Trophoblast cell (in vitro differentiated cells and primary cell): ENCODE measurements at regions not wholly inside any gene's neighbourhood (a gene's known extent, or its start where the extent isn't known, plus 50 kb on each side); places are given as distances from the start of the nearest gene placed in this dataset.

Experiments used
- DNase-seq, 2 donors: peaks; one replicate each; pipeline ENCODE4 v3.0.0-alpha.2; 2016
- H2AFZ ChIP-seq: 2 replicates; pipeline ENCODE4 v1.6.1; 2013; ENCODE audit warnings: low read length, moderate library complexity, mild to moderate bottlenecking; ENCODE audit not compliant: insufficient read depth, poor library complexity
- H2AK5ac ChIP-seq: 2 replicates; pipeline ENCODE4 v1.6.1; 2013; ENCODE audit warnings: mild to moderate bottlenecking, low read length
- H2BK120ac ChIP-seq: 2 replicates; pipeline ENCODE4 v1.6.1; 2013; ENCODE audit warnings: low read length, mild to moderate bottlenecking, moderate library complexity; ENCODE audit not compliant: insufficient read depth, poor library complexity
- H2BK12ac ChIP-seq: 2 replicates; pipeline ENCODE4 v1.6.1; 2013; ENCODE audit warnings: mild to moderate bottlenecking, low read length, moderate library complexity
- H2BK5ac ChIP-seq: 2 replicates; pipeline ENCODE4 v1.6.1; 2013; ENCODE audit warnings: low read length, low read depth, moderate library complexity, mild to moderate bottlenecking; ENCODE audit not compliant: poor library complexity
- H3K14ac ChIP-seq: 2 replicates; pipeline ENCODE4 v1.6.1; 2013; ENCODE audit warnings: mild to moderate bottlenecking, low read length
- H3K18ac ChIP-seq: 2 replicates; pipeline ENCODE4 v1.6.1; 2013; ENCODE audit warnings: mild to moderate bottlenecking, low read length
- H3K23ac ChIP-seq: 2 replicates; pipeline ENCODE4 v1.6.1; 2013; ENCODE audit warnings: low read length
- H3K27ac ChIP-seq: 2 replicates; pipeline ENCODE4 v1.5.1; 2013; ENCODE audit warnings: low read depth, mild to moderate bottlenecking, inconsistent platforms, low read length, moderate library complexity
- H3K27me3 ChIP-seq: 2 replicates; pipeline ENCODE4 v1.6.1; 2013; ENCODE audit warnings: inconsistent platforms, mild to moderate bottlenecking, low read length, moderate library complexity; ENCODE audit not compliant: insufficient read depth
- H3K36me3 ChIP-seq, 2 experiments: 1 replicate in 1 of 2; 2 replicates in 1 of 2; pipeline ENCODE4 v1.6.1; 2013; ENCODE audit warnings: low read length in 2 of 2, mild to moderate bottlenecking in 2 of 2, moderate library complexity in 1 of 2; ENCODE audit not compliant: insufficient read depth in 2 of 2, control insufficient read depth in 1 of 2
- H3K4ac ChIP-seq: 2 replicates; pipeline ENCODE4 v1.6.1; 2013; ENCODE audit warnings: low read depth, mild to moderate bottlenecking, low read length, moderate library complexity
- H3K4me1 ChIP-seq, 2 experiments: 1 replicate in 1 of 2; 2 replicates in 1 of 2; pipeline ENCODE4 v1.6.1; 2013; ENCODE audit warnings: low read length in 2 of 2, mild to moderate bottlenecking in 2 of 2, moderate library complexity in 1 of 2; ENCODE audit not compliant: insufficient read depth in 2 of 2, control insufficient read depth in 1 of 2
- H3K4me2 ChIP-seq: 2 replicates; pipeline ENCODE4 v1.6.1; 2013; ENCODE audit warnings: inconsistent platforms, mild to moderate bottlenecking, low read length, moderate library complexity
- H3K4me3 ChIP-seq: 2 replicates; pipeline ENCODE4 v1.5.1; 2013; ENCODE audit warnings: mild to moderate bottlenecking, low read depth, low read length, inconsistent platforms
- H3K79me1 ChIP-seq: one replicate; pipeline ENCODE4 v1.6.1; 2013; ENCODE audit warnings: low read length
- H3K79me2 ChIP-seq: 2 replicates; pipeline ENCODE4 v1.6.1; 2013; ENCODE audit warnings: low read length, mild to moderate bottlenecking; ENCODE audit not compliant: control insufficient read depth, insufficient read depth, poor library complexity
- H3K9ac ChIP-seq: 2 replicates; pipeline ENCODE4 v1.6.1; 2013; ENCODE audit warnings: mild to moderate bottlenecking, low read length
- H3K9me3 ChIP-seq: 2 replicates; pipeline ENCODE4 v1.6.1; 2013; ENCODE audit warnings: low read depth, mild to moderate bottlenecking, control low read depth, inconsistent platforms, low read length; ENCODE audit not compliant: insufficient read depth
- H4K12ac ChIP-seq: 2 replicates; pipeline ENCODE4 v1.6.1; 2013; ENCODE audit warnings: low read depth, mild to moderate bottlenecking, low read length, moderate library complexity
- H4K8ac ChIP-seq: 2 replicates; pipeline ENCODE4 v1.6.1; 2013; ENCODE audit warnings: low read depth, mild to moderate bottlenecking, low read length, moderate library complexity
- H4K91ac ChIP-seq: one replicate; pipeline ENCODE4 v1.6.1; 2013; ENCODE audit warnings: low read depth, mild to moderate bottlenecking, low read length, moderate library complexity
- WGBS: extraction: QIAGEN DNeasy Blood & Tissue Kit; methylation state at CpG from one replicate; pipeline ENCODE4 v1.1.7; 2013; ENCODE audit warnings: missing lambda C conversion rate; ENCODE audit not compliant: insufficient read length, insufficient coverage; ENCODE audit errors: extremely low coverage; 5-methylcytosine and 5-hydroxymethylcytosine counted together

- Histone ChIP-seq H4K8ac (no peak overlapping the region), H3K4me2 (no peak overlapping the region), H3K36me3 (no peaks in the 10 kb centered on the region), H3K79me2 (no peaks in the 10 kb centered on the region), H3K4me1 (no peaks in the 10 kb centered on the region), H4K91ac (no peak overlapping the region), H3K23ac (no peak overlapping the region), H3K9ac (no peak overlapping the region), H3K14ac (no peak overlapping the region), H3K4me3 (no peak overlapping the region), H3K79me1 (no peaks in the 10 kb centered on the region), H2AFZ (no peak overlapping the region), H3K4ac (no peak overlapping the region), H2BK12ac (no peak overlapping the region), H3K18ac (no peak overlapping the region), H2BK120ac (no peak overlapping the region), H2AK5ac (no peak overlapping the region), H4K12ac (no peak overlapping the region), H3K27ac (no peak overlapping the region), H3K9me3 (no peaks in the 10 kb centered on the region), H3K27me3 (no peaks in the 10 kb centered on the region), H2BK5ac (no peak overlapping the region)
- no peak for DNase-seq
- WGBS, result no CpG with 5 or more reads among the region's 9 CpGs
These were observed 92.3 kb upstream of the STEAP4 start for GRCh38 chr7:88399036-88399435.

GRCh38 chr7:88398459-88398858 lies 91.8 kb upstream of the STEAP4 start:
- no peak overlapping the region for H3K4ac ChIP-seq
- H3K4me3 ChIP-seq, result no peak overlapping the region
- H2BK120ac ChIP-seq, result no peak overlapping the region
- WGBS, result no CpG with 5 or more reads among the region's 1 CpG
- no peaks in the 10 kb centered on the region for H3K9me3 ChIP-seq
- H3K9ac ChIP-seq, result no peak overlapping the region
- H2BK12ac ChIP-seq, result no peak overlapping the region
- no peak overlapping the region for H4K91ac ChIP-seq
- H3K18ac ChIP-seq, result no peak overlapping the region
- H4K8ac ChIP-seq, result no peak overlapping the region
- H2BK5ac ChIP-seq, result no peak overlapping the region
- H3K4me1 ChIP-seq, result no peaks in the 10 kb centered on the region
- no peak overlapping the region for H2AFZ ChIP-seq
- no peak overlapping the region for H2AK5ac ChIP-seq
- DNase-seq, result no peak
- no peaks in the 10 kb centered on the region for H3K27me3 ChIP-seq
- no peak overlapping the region for H3K23ac ChIP-seq
- no peaks in the 10 kb centered on the region for H3K79me2 ChIP-seq
- no peak overlapping the region for H3K4me2 ChIP-seq
- no peaks in the 10 kb centered on the region for H3K36me3 ChIP-seq
- H3K27ac ChIP-seq, result no peak overlapping the region
- no peak overlapping the region for H3K14ac ChIP-seq
- H3K79me1 ChIP-seq, result no peaks in the 10 kb centered on the region
- H4K12ac ChIP-seq, result no peak overlapping the region

GRCh38 chr7:88396948-88397322 lies 90.2 kb upstream of the STEAP4 start:
- Histone ChIP-seq H3K14ac (no peak overlapping the region), H4K8ac (no peak overlapping the region), H3K9ac (no peak overlapping the region), H2BK120ac (no peak overlapping the region), H3K36me3 (no peaks in the 10 kb centered on the region), H3K18ac (no peak overlapping the region), H2AK5ac (no peak overlapping the region), H3K4me2 (no peak overlapping the region), H2AFZ (no peak overlapping the region), H4K91ac (no peak overlapping the region), H2BK12ac (no peak overlapping the region), H4K12ac (no peak overlapping the region), H3K4ac (no peak overlapping the region), H3K79me1 (no peaks in the 10 kb centered on the region), H3K4me1 (no peaks in the 10 kb centered on the region), H3K27me3 (no peaks in the 10 kb centered on the region), H2BK5ac (no peak overlapping the region), H3K79me2 (no peaks in the 10 kb centered on the region), H3K4me3 (no peak overlapping the region), H3K27ac (no peak overlapping the region), H3K9me3 (no peaks in the 10 kb centered on the region), H3K23ac (no peak overlapping the region)
- no peak for DNase-seq

GRCh38 chr7:88396295-88396947 lies 89.7 kb upstream of the STEAP4 start:
- H4K8ac ChIP-seq, result no peak overlapping the region

More at GRCh38 chr7:88396295-88396947, 89.7 kb upstream of the STEAP4 start:
- no peak overlapping the region for H3K23ac ChIP-seq
- H4K12ac ChIP-seq, result no peak overlapping the region
- H3K79me1 ChIP-seq, result no peaks in the 10 kb centered on the region
- no peak overlapping the region for H4K91ac ChIP-seq
- H2AFZ ChIP-seq, result no peak overlapping the region
- H3K9me3 ChIP-seq, result no peaks in the 10 kb centered on the region
- H3K4me2 ChIP-seq, result no peak overlapping the region
- H3K9ac ChIP-seq, result no peak overlapping the region
- H2BK120ac ChIP-seq, result no peak overlapping the region
- DNase-seq, result no peak
- H3K36me3 ChIP-seq, result no peaks in the 10 kb centered on the region
- H3K4me3 ChIP-seq, result no peak overlapping the region
- H2BK12ac ChIP-seq, result no peak overlapping the region
- H3K4ac ChIP-seq, result no peak overlapping the region
- H2AK5ac ChIP-seq, result no peak overlapping the region
- H3K14ac ChIP-seq, result no peak overlapping the region
- H3K18ac ChIP-seq, result no peak overlapping the region
- H3K27ac ChIP-seq, result no peak overlapping the region
- no peak overlapping the region for H2BK5ac ChIP-seq
- H3K79me2 ChIP-seq, result no peaks in the 10 kb centered on the region
- no CpG with 5 or more reads among the region's 2 CpGs for WGBS
- H3K27me3 ChIP-seq, result no peaks in the 10 kb centered on the region
- H3K4me1 ChIP-seq, result no peaks in the 10 kb centered on the region
